Sciatic nerve (tissue), 2 donors: ENCODE measurements at regions not wholly inside any gene's neighbourhood (a gene's known extent, or its start where the extent isn't known, plus 50 kb on each side); places are given as distances from the start of the nearest gene placed in this dataset.

ENCODE experiments used
- ATAC-seq: fragments of 200-7000 bp; cut with Tn5 transposase; one replicate; pipeline ENCODE4 v1.9.1; 2020; ENCODE audit warnings: mild to moderate bottlenecking, moderate library complexity
- DNase-seq: peaks from one replicate; pipeline ENCODE4 v3.0.0-alpha.2; 2020; ENCODE audit warnings: low spot score
- intact Hi-C: fragments of 100-400 bp; cut with DNase I; formaldehyde crosslinking; loops from one replicate; pipeline ENCODE4 v1.14.2; 2022
- donor health status: DM: no; HTN: no; CAD: no.
- donor health status: DM: no; HTN: no; CAD: no.

GRCh38 chr7:67522504-67522903 lies 525.9 kb downstream of the TYW1 start:
- DNase-seq = no peak
- intact Hi-C loops = no loop called here
- ATAC-seq = no peak

- no peak for DNase-seq
- intact Hi-C loops = no loop called here
- ATAC-seq = no peak
Observed at GRCh38 chr7:67523713-67524112, 527.1 kb downstream of the TYW1 start.

- ATAC-seq (no peak), DNase-seq (no peak)
- intact Hi-C loops = no loop called here
Observed at GRCh38 chr7:67525588-67525987, 529.0 kb downstream of the TYW1 start.

DNA sequence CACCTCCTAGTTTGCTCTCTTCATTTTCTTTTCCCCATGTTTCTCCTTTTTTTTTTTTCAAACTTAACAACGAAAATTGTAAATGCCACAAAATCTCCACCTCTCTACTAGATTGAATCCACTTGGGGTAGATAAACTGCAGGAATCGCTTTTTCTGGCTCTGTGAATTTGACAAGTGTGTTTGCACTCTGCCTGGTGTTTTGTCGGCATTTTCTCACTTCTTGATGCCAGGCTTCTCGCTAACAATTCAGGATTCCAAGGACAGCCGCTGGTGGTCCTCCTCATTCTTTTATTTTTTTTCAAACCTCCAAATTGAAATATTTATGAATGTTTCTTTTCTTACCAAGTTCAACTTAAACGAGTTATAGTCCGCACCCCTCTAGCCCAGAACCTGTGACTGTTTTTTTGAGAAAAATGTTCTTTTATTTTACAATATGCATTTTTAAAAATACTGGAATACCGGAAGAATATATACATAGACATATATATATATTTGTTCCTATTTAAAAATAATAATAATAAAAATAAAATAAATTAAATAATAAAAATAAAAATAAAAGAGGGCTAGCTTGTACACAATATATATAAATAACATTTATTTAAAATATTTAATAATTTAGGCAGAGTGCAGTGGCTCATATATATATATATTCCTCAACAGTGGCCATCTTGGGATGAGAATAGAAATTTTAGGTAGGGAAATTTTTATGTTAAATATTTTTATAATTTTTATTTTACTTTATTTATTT lies 538.8 kb downstream of the TYW1 start:
- ATAC-seq = no peak
- intact Hi-C loops = no loop called here
- no peak for DNase-seq

- intact Hi-C loops = no loop called here
- ATAC-seq (no peak), DNase-seq (no peak)
Observed at GRCh38 chr7:67542916-67543315, 546.3 kb downstream of the TYW1 start.

GRCh38 chr7:67547183-67547907 lies 550.7 kb downstream of the TYW1 start:
- ATAC-seq = no peak
- no peak for DNase-seq
- intact Hi-C loops = no loop called here

- no peak for ATAC-seq
- intact Hi-C loops = no loop called here
- DNase-seq = no peak
Observed at GRCh38 chr7:67549126-67549525, 552.5 kb downstream of the TYW1 start.

GRCh38 chr7:67550801-67551436 lies 554.3 kb downstream of the TYW1 start:
- DNase-seq = no peak
- intact Hi-C loops = no loop called here
- ATAC-seq = no peak

DNA sequence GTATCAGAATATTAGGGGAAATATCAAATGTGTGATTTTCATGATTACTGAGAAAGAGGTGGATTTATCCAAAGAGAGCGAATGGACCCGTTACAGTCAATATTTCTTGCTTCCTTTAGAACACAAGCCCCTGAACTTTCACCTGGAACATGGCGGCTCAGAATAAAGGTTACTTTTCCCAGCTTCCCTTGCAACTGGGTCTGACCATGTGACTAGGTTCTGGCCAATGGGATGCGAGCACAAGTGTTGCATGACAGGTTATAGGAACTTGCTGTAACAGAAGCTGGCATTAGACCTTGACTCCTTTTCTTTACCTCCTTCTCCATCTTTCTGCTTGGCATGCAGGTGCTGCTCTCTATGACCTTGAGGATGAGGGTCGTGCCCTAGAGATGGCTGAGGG lies 556.1 kb downstream of the TYW1 start:
- ATAC-seq (no peak), DNase-seq (no peak)
- intact Hi-C loops = no loop called here

GRCh38 chr7:67553378-67553777 lies 556.7 kb downstream of the TYW1 start:
- intact Hi-C loops = no loop called here
- no peak for ATAC-seq

DNA sequence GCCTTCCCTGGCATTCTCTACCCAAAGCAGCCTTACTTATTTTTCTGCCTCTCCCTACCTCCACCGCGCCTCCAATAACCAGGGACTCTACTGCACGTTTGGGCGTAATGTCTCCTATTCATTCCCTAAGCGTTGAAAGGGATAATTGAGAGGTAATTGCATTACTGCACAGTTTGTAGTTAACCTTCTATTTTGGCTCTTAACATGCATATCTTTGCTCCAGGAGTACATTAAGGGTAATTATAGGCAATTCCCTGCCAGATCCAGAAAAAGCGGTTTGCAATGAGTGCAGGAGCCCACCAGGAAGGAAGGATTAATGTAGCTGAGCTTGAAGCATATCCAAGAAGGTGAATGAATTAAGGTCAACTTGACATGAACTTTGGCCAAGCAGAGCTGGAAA lies 558.4 kb downstream of the TYW1 start:
- ATAC-seq (no peak), DNase-seq (no peak)
- intact Hi-C loops = no loop called here

More at GRCh38 chr7:67553378-67553777, 556.7 kb downstream of the TYW1 start:
- no peak for DNase-seq

GRCh38 chr7:67564959-67565358 lies 568.3 kb downstream of the TYW1 start:
- intact Hi-C loops = no loop called here
- DNase-seq (no peak), ATAC-seq (no peak)

DNA sequence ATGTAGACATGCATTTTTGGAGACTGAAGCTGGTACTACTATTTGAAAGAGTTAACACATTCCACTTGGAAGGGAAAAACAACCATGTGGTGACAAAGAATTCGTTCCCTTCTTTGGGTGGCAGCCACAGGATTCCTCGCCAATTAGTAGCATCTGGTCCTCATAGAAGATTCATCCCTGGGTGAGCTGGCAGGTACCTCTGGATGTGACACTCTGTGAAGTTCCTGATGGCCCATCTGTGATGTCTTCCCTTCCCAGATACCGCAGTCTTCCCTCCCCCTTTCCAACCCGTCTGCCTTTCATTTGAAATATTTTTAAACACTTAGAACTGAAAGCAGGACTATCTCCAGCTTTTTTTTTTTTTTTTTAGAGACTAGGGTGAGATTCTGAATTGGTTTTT lies 569.5 kb downstream of the TYW1 start:
- intact Hi-C loops = no loop called here
- no peak for DNase-seq
- no peak for ATAC-seq

- DNase-seq (no peak), ATAC-seq (no peak)
- intact Hi-C loops = no loop called here
Observed at GRCh38 chr7:67571026-67571545, 574.5 kb downstream of the TYW1 start.

- intact Hi-C loops = no loop called here
- ATAC-seq (no peak), DNase-seq (no peak)
Observed at GRCh38 chr7:67573639-67574038, 577.0 kb downstream of the TYW1 start.

- ATAC-seq (no peak), DNase-seq (no peak)
- intact Hi-C loops = no loop called here
Observed at GRCh38 chr7:67588631-67589030, 592.0 kb downstream of the TYW1 start.

DNA sequence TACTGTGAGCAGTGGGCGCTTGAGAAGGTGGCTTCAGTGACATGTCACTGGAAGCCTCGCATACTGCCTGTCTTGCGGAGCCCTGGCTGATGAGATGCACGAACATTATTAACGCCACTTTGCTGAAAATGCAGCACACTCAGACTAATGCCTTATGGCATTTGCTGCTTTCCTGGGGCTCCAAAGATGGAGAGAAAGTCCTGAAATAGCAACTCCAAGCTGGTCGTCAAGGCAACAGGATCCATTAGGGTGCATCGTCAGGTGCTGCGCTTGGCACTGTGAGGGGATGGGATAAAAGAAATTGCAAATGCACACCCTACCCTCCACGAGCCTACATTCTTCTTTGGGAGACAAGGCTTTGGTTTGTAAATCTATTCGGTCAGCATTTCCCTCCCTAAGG lies 592.5 kb downstream of the TYW1 start:
- ATAC-seq (no peak), DNase-seq (no peak)
- intact Hi-C loops = no loop called here

- ATAC-seq (no peak), DNase-seq (no peak)
- intact Hi-C loops = no loop called here
Observed at GRCh38 chr7:67590649-67591048, 594.0 kb downstream of the TYW1 start.

- DNase-seq (no peak), ATAC-seq (no peak)
- intact Hi-C loops = no loop called here
Observed at GRCh38 chr7:67593794-67594193, 597.2 kb downstream of the TYW1 start.
